D341Med (cell line): ENCODE measurements at regions not wholly inside any gene's neighbourhood (a gene's known extent, or its start where the extent isn't known, plus 50 kb on each side); places are given as distances from the start of the nearest gene placed in this dataset.
"Not testable (repeated sequence)": the region's sequence is repeated elsewhere in the genome, so short reads cannot be mapped to it uniquely, and the experiment has no call there.

ENCODE experiments used
- DNase-seq: peaks from one replicate; pipeline ENCODE4 v3.0.0; 2012; ENCODE audit warnings: low spot score

DNA sequence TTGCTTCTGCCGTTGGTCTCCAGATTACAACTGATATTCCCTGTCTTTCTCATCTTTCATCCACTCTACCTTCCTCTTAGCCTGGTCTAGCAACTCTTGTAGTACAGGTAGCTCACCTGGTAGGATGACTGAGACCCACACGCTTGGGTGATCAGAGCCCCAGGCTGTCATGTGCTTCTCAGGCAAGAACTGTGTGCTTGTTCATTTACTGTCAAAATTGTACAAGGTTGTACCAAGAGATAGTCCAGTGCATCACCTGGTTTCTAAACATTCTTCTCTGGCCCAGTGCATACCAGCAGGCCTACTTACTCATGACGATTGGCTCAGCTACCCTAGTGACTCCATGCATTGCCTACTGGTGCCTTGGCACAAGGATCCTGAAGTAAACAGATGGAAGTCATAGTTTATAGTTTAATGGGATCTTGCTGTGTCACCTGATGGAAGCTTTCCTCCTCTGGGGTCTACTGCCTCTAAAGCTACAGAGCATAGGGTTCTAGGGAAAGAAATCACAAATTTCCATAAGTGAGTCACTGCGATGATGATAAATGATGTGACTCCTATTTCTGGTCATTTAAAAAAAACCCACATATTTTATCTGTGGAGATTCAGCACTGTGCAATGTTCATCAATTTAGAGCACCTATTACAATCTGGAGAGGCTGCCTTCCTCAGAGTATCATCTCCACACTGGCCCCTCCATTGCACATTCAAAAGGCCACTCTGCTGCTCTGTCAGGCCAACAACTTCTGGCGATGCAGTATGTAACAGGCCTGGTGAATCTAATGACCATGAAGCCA, 481.8 kb upstream of the MEIS1 start:
- no peak for DNase-seq

DNA sequence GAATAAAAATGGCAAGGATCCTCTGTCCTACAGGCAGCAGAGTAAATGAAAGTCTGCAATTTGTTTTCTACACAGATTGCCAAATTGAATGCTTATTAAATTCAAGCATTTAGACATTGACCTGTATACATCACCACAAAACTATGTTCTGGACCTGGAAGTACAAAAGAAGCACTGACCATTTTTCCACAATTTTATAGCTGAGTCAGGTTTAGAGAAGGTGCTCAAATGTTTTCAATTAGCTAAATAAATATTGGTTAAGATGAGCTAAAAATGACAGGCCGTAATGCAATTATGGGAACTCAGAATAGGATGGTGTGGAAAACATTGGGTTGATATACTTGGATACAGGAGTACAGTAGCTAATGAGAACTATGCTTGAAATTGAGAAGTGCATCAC, 490.7 kb upstream of the MEIS1 start:
- DNase-seq: no peak

DNA sequence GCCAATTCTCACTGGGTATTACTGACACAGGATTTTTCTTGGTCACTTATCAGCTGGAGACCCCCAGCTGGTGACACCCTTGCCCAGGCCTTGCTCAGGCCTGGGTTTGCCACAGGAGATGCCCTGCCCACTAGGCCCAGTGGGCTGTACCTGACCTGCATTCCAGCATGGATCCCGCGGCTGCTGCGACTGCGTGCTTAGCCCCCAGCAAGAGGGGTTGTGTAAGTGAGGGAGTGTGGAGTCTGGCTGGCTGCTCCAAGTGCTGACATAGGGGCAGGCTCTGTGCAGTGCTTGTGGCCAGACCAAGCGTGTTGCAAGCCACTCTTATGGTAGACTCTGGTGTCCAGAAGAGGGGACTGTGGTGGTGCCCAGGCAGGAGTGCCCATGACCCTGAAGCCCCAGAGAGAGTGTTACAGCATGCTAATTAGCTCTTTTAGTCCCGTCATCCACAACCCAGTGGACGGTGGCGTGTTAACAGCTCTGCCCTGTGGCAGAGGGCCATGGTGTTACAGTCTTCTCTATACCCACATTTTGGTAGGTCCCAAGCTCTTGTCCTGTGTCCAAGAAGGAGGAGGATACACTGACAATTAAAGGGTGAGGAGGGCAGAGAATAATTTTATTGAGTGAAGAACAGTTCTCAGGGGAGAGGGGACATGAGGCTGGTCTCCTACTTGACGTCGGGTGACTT, 491.7 kb upstream of the MEIS1 start:
- no peak for DNase-seq

- DNase-seq: no peak
Observed at GRCh38 chr2:65940856-65941255, 494.1 kb upstream of the MEIS1 start.

GRCh38 chr2:65939687-65940086, 495.2 kb upstream of the MEIS1 start:
- DNase-seq: no peak

DNA sequence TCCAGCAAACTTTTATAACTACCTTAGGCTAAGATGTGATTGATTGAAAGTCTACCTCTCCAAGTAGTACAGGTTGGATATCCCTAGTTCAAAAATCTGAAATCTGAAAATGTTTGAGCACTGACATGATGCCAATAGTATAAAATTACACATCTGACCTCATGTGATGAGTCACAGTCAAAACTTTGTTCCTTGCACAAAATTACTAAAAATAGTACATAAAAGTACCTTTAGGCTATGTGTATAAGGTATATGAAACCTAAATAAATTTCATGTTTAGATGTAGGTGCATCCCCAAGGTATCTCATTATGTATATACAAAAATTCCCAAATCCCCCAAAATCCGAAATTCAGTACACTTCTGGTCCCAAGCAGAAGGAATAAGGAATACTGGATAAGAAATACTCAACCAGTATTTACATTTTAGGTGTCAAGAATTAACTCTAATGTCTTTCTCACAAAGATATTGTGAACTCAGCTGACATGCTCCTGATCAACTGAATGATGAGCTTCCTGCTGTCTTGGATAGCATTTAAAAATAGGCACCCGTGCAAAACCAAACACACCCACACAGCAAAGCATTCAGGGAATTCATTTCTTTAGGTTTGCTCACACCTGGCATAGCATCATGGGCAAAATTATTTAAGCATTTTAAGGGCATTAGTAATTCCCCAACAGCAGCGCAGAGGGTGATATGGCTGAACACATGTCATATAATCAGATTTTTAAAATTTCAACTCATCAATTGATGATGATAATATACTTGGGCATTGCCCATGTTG, 497.4 kb upstream of the MEIS1 start:
- DNase-seq: no peak

- DNase-seq: no peak
Observed at GRCh38 chr2:65934992-65935629, 499.8 kb upstream of the MEIS1 start.

DNA sequence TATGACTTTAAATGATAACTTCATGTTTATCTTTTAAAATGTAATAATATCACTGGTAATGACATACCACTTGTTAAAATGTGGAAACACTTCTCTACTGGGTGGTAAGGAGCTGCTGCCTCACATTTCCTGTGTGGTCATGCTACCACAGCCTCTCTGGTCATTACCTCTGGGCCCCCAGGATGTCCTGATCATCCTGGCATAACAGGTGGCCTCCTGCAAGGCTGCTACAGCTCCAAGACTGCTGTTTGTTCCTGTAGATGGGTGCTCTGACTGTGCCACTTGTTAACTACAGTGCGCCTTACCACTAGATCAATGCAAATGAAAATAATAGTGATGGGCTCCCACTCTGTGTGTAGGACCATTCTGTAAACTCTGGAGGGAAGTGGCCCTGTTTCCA, 500.2 kb upstream of the SPRED2 start:
- no peak for DNase-seq

- no peak for DNase-seq
Observed at GRCh38 chr2:65931056-65931455, 498.7 kb upstream of the SPRED2 start.

GRCh38 chr2:65930259-65930658, 497.9 kb upstream of the SPRED2 start:
- DNase-seq: no peak

- not testable (repeated sequence) for DNase-seq
Observed at GRCh38 chr2:65929664-65930063, 497.3 kb upstream of the SPRED2 start.

- no peak for DNase-seq
Observed at GRCh38 chr2:65922794-65923193, 490.4 kb upstream of the SPRED2 start.

DNA sequence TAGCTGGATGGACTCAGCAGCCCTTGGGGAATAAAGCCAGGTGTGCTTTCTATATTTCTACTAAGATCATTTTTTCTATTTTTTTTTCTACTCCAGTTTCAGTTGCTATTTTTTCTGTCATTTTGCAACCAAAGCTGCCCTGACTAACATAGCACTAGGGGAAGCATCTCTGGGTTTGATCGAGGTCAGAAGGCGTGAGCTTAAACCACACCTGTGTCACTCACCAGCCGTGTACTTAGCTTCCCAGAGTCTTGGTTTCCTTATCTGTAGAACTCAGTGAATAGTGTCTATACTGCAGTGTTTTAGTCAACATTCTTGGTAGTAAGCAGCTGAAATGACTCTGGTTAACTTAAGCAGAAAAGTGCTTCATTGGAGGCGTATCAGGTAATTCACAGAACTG, 489.6 kb upstream of the SPRED2 start:
- no peak for DNase-seq

GRCh38 chr2:65921116-65921515, 488.7 kb upstream of the SPRED2 start:
- DNase-seq: no peak

GRCh38 chr2:65920659-65921058, 488.3 kb upstream of the SPRED2 start:
- no peak for DNase-seq

DNA sequence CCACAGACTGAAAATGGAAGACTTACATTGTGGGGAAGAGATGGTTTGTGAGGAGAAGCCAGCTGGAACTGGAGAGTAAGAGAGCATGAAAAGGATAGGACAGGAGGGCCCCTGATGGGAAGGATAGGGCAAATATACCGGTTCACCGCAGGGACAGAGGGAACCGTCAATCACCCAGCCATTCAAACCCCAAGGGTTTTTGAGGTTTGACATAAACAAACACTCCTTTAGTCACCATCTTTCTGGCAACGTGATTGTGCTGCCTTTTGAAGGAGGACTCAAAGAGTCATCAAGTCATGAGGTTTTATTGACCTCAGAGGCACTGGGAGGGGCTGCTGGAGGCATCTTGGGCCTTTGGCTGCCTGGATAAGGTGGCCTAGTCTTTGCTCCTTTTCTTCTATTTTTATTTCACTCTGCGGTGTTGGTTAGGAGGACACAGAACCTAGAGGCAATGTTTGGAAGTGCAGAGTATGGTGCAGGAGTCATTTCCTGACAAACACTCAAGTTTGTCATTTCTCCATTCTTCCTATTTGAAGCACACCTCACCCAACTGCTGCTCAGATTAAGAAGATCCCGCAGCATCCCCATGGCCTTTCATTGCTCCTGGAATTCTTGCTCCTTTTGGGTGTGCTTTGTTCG, 487.3 kb upstream of the SPRED2 start:
- DNase-seq: no peak

GRCh38 chr2:65918760-65919187, 486.4 kb upstream of the SPRED2 start:
- DNase-seq: no peak

GRCh38 chr2:65917986-65918385, 485.6 kb upstream of the SPRED2 start:
- DNase-seq: no peak

DNA sequence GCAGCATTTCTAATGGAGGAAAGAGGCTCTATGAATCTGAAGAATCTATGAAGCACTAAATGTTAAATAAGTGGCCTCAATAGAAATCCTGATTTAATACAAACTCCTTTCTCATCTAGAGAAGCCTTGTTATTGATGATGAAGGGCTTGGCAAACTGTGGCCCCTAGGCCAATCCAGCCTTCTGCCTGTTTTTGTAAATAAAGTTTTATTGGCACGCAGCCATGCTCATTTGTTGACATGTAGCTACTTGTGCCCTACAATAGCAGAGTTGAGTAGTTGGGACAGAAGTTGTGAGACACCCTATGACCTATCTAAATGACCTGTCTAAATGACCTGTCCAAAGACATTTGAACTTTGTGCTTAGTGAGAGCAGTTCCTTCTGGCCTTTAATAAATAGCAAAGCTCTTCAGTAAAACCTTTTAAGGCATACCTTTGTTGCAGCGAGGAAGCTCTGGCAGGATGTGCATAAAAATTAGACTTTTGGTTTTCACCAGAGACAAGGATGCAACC, 484.4 kb upstream of the SPRED2 start:
- no peak for DNase-seq

GRCh38 chr2:65916177-65916576, 483.8 kb upstream of the SPRED2 start:
- no peak for DNase-seq

DNA sequence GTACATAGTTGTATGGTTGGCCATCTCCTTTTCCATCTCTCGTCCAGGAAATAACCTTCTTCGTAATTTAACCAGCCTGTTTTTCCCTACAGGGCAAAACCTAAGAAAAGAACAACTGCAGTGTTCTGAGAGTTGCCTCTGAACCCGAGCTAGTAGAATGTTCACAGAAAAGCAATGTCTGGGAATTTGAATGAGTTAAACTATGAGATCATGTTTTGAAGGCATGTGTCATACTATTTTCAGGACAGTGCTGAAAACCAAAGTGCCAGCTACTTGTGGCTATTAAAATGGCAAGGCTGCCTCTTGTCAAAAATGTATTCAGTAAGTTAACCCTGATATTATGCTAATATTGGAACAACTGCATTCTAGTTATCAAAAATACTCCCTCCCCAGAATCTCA, 482.9 kb upstream of the SPRED2 start:
- DNase-seq: no peak
